Right lobe of liver (tissue), 6 donors: ENCODE measurements at regions not wholly inside any gene's neighbourhood (a gene's known extent, or its start where the extent isn't known, plus 50 kb on each side); places are given as distances from the start of the nearest gene placed in this dataset.

ENCODE experiments used
- ATAC-seq, 4 donors: fragments of 200-7000 bp; cut with Tn5 transposase; one replicate each; pipeline ENCODE4 v1.9.1; 2020; ENCODE audit warnings: mild to moderate bottlenecking in 4 of 4, moderate library complexity in 4 of 4
- DNase-seq, 3 donors: peaks; one replicate each; pipeline ENCODE4 v3.0.0-alpha.2; 2020
- H3K27ac ChIP-seq, 3 donors: fragments of 200-600 bp; one replicate each; pipeline ENCODE4 v1.8.0; 2022
- H3K27me3 ChIP-seq, 2 donors: fragments of 200-600 bp; one replicate each; pipeline ENCODE4 v1.8.0; 2022
- H3K36me3 ChIP-seq, 4 donors: fragments of 200-600 bp; sonication (generic) in 1 of 4; one replicate each; pipeline versions ENCODE4 v1.5.1 to v1.8.0; 2017 to 2022; ENCODE audit warnings: control low read depth in 1 of 4
- H3K4me1 ChIP-seq, 4 donors: fragments of 200-600 bp; sonication (generic) in 1 of 4; one replicate each; pipeline versions ENCODE4 v1.5.1 to v1.8.0; 2017 to 2022; ENCODE audit warnings: control low read depth in 1 of 4
- H3K4me3 ChIP-seq, 3 donors: fragments of 200-600 bp; one replicate each; pipeline ENCODE4 v1.8.0; 2022
- H3K9me3 ChIP-seq, 4 donors: fragments of 200-600 bp; sonication (generic) in 1 of 4; one replicate each; pipeline versions ENCODE4 v1.5.1 to v1.8.0; 2017 to 2022; ENCODE audit warnings: control low read depth in 1 of 4
- CTCF ChIP-seq, 4 donors: fragments of 200-600 bp in 3 of 4; fragments of 450-650 bp in 1 of 4; IDR thresholded peaks; one replicate each; pipeline versions ENCODE4 v1.5.1 to v1.8.0; 2016 to 2022; ENCODE audit warnings: antibody characterized with exemption in 4 of 4, mild to moderate bottlenecking in 2 of 4
- POLR2A ChIP-seq: fragments of 450-650 bp; IDR thresholded peaks from one replicate; pipeline ENCODE4 v1.6.1; 2017; ENCODE audit warnings: antibody characterized with exemption, mild to moderate bottlenecking
- WGBS: methylation state at CpG from one replicate; pipeline ENCODE4 v1.1.6; 2018; ENCODE audit warnings: low coverage, low lambda C conversion rate; ENCODE audit not compliant: insufficient coverage; ENCODE audit errors: missing lambda C conversion rate; 5-methylcytosine and 5-hydroxymethylcytosine counted together
- intact Hi-C, 2 donors: fragments of 100-400 bp; cut with DNase I; formaldehyde crosslinking; loops; one replicate each; pipeline versions ENCODE4 v1.11.2 to v1.14.1; 2022
- donor health status: DM: no; HTN: yes; CAD: no.
- donor health status: DM: no; HTN: no; CAD: no.
- donor health status: DM: no; HTN: no; CAD: no.
- donor health status: DM: no; HTN: yes; CAD: no.
- donor health status: DM: no; HTN: yes; CAD: no.

GRCh38 chr5:40386289-40386688, 293.4 kb upstream of the PTGER4 start:
- no peak overlapping the region for H3K27ac ChIP-seq
- intact Hi-C loops: no loop called here
- H3K4me1 ChIP-seq: no peaks in the 10 kb centered on the region
- H3K4me3 ChIP-seq: no peak overlapping the region
- 48% methylated on average over 3 of the region's 3 CpGs for WGBS
- ATAC-seq: peak in 1 of 4 donors; percentile 25
- no peak for DNase-seq
- H3K9me3 ChIP-seq: no peaks in the 10 kb centered on the region
- H3K27me3 ChIP-seq: no peaks in the 10 kb centered on the region
- TF ChIP-seq CTCF (IDR thresholded peaks at IDR 0.05) (no peak), POLR2A (no peak)
- H3K36me3 ChIP-seq: no peaks in the 10 kb centered on the region

GRCh38 chr5:40385544-40385943, 294.2 kb upstream of the PTGER4 start:
- no peak for TF ChIP-seq POLR2A
- no peak for TF ChIP-seq CTCF (IDR thresholded peaks at IDR 0.05)
- Histone ChIP-seq H3K4me3 (no peak overlapping the region), H3K27ac (no peak overlapping the region), H3K4me1 (no peaks in the 10 kb centered on the region), H3K36me3 (no peaks in the 10 kb centered on the region), H3K9me3 (no peaks in the 10 kb centered on the region), H3K27me3 (no peaks in the 10 kb centered on the region)
- DNase-seq (no peak), ATAC-seq (no peak)
- intact Hi-C loops: no loop called here

- TF ChIP-seq POLR2A: no peak
- no peak for TF ChIP-seq CTCF (IDR thresholded peaks at IDR 0.05)
- no peaks in the 10 kb centered on the region for H3K4me1 ChIP-seq
- WGBS: 21% methylated on average over 3 of the region's 3 CpGs
- peak in 2 of 4 donors; percentile 25 to 26 for ATAC-seq
- H3K27ac ChIP-seq: no peak overlapping the region
- H3K36me3 ChIP-seq: no peaks in the 10 kb centered on the region
- H3K4me3 ChIP-seq: no peak overlapping the region
- H3K27me3 ChIP-seq: no peaks in the 10 kb centered on the region
- no peak for DNase-seq
- H3K9me3 ChIP-seq: no peaks in the 10 kb centered on the region
- intact Hi-C loops: no loop called here
Observed at GRCh38 chr5:40384782-40385390, 294.8 kb upstream of the PTGER4 start.

- Histone ChIP-seq H3K4me3 (no peak overlapping the region), H3K36me3 (no peaks in the 10 kb centered on the region), H3K4me1 (no peaks in the 10 kb centered on the region), H3K27ac (no peak overlapping the region), H3K9me3 (no peaks in the 10 kb centered on the region), H3K27me3 (no peaks in the 10 kb centered on the region)
- no peak for DNase-seq
- ATAC-seq: no peak
- WGBS: 59% methylated on average over 3 of the region's 3 CpGs
- TF ChIP-seq CTCF (IDR thresholded peaks at IDR 0.05) (no peak), POLR2A (no peak)
- intact Hi-C loops: no loop called here
Observed at GRCh38 chr5:40383749-40384651, 295.7 kb upstream of the PTGER4 start.
